SK-N-DZ (cell line): ENCODE measurements at regions not wholly inside any gene's neighbourhood (a gene's known extent, or its start where the extent isn't known, plus 50 kb on each side); places are given as distances from the start of the nearest gene placed in this dataset.
"Not testable (repeated sequence)": the region's sequence is repeated elsewhere in the genome, so short reads cannot be mapped to it uniquely, and the experiment has no call there.

Experiments
- DNase-seq: peaks from one replicate; pipeline ENCODE4 v3.0.0-alpha.2; 2015; ENCODE audit warnings: low spot score

DNA sequence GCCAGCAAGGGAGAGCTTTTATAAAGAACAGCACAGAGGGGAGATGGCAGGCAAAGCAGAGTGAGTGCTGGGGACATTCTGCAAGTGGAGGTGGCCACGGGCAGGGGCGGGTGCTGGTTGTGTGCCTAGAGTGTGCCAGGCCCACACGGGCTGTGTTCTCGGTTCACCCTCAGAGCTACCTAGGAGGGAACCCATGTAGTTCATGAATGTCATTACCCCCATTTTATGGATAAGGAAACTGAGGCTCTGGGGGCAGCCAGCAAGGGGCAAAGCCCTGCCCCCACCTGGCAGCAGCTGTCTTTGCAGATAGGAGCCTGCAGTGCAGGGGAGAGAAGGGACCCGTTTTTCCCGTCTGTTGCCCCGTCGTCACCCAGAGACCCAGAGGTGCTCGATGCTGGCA lies 85.2 kb upstream of the NCOR2 start:
- DNase-seq: no peak

DNA sequence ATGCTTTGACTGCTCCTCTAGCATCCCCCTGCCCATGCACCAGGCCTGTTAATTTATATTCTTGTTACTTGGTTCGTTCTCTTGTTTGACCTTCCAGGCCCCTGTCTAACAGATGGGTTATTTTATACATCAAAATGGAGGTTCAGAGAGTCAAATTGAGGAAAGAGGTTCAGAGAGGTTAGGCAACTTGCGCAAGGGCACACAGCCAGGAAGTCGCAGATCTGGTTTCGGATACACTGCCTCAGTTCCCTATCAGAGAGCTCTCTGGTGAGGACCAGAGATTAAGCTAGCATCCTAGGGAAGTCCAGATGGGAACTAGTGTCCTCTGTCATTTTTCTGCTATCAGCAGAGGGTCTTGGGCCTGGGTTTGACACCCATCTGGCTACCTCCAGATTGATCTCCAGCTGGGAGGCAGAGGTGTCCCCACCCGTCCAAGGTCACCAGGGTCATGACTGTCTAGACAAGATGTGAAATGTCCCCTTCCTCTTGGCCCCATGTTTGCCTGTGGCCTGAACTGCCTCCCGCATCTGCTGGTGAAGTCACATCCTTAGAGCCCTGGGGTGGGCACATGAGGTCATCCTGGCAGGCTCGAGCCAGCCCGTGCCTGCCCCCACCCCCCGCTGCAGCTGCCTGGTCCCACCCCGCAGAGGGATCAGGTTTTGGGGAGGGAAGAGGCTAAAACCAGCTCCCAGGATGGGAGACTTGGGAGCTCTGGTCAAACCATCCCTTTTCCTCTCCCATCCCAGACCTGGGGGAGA lies 84.3 kb upstream of the NCOR2 start:
- no peak for DNase-seq

DNA sequence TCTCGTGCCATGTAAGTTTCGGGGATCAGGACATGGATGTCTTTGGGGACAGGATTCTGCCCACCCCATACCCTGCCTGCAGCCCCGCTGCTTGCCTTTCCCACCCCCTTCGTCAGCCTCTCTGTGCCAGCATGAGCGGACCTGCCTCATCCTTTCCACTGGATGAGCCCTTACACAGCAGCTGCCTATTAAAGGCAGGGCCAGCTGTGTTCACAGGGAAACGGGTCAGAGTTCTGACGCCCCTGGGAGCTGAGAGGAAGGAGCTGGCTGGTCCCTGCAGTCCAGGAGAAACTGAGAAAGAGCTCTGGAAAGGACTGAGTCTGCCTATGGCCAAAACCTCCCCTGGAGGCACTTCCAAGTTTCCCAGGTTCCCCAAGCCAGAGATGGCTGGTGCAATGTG lies 83.5 kb upstream of the NCOR2 start:
- DNase-seq: no peak

DNA sequence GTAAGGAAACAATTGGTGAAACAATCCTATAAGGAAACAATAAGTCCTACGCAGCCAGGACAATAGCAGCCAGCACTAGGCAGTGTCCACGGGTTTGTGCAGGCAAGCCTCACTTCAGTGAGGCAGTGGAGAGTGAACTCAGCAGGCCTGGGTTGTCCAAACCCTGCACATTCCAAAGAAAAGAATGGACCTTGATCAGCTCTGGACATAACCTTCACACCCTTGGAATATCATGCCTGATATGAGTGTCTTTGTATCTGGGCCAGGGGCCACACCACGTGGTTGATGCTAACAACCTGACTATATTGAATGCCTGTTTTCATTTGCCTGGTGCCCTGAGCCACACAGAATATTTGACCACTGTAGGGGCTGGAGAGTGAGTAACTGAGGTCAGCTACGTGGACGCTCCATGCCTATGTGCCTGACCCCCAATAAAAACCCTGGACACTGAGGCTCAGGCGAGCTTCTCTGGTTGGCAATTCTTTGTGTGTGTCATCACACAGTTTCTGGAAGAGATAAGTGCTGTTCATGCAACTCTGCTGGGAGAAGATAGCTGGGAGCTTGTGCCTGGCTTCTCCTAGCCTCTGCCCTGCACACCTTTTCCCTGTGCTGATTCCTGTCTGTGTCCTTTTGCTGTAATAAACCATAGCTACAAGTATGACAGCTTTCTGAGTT lies 81.4 kb upstream of the NCOR2 start:
- DNase-seq: no peak

DNA sequence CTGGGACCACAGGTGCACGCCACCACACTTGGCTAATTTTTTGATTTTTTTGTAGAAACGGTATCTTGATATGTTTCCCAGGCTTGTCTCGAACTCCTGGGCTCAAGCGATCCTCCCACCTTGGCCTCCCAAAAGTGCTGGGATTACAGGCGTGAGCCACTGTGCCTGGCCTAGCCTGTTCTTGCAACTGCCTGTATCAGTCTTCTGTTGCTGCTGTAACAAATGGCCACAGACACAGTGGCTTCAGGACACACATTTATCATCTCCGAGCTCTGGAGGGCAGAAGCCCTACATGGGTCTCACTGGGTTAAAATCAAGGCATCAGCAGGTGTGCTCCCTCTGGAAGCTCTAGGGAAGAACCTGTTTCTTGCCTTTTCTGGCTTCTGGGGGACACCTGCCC lies 79.9 kb upstream of the NCOR2 start:
- DNase-seq: no peak

DNA sequence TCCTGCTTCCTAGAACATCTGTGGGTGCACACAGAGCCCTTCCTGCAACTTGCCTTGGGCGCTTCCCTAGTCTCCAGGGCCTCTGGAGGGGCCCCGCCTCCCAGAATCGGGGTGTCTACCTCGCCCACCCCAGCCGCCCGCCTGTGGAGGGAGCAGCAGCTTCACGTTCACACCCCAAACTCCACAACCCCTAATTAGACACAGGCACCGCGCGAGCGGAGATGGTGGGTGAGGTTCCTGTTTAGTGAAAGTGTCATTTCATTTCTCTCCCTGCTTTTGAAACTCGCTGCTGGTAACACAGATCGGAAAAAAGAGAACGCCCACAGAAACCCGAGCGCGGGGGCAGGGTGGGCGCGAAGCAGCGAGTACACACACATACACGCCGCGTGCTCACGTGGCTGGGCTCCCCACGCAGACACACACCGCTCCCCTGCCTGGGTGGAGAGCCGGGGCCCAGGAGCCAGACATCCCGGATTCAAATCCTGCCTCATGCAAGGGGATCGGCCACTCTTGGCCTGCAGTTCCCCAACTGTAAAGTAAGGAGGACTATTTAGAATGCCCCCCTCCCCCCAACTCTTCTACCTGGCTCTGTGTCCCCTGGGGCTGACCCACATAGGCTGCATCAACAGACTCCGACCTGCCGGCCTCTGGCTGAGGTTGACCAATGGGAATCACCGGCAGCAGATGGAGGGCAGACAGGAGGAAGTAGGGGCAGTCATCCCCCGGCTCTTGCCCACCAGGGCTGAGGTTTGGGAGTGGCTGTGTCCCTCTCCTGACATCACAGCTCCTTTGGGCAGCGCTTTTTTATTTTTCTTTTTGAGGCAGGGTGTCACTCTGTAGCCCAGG lies 79.2 kb upstream of the NCOR2 start:
- no peak for DNase-seq

DNA sequence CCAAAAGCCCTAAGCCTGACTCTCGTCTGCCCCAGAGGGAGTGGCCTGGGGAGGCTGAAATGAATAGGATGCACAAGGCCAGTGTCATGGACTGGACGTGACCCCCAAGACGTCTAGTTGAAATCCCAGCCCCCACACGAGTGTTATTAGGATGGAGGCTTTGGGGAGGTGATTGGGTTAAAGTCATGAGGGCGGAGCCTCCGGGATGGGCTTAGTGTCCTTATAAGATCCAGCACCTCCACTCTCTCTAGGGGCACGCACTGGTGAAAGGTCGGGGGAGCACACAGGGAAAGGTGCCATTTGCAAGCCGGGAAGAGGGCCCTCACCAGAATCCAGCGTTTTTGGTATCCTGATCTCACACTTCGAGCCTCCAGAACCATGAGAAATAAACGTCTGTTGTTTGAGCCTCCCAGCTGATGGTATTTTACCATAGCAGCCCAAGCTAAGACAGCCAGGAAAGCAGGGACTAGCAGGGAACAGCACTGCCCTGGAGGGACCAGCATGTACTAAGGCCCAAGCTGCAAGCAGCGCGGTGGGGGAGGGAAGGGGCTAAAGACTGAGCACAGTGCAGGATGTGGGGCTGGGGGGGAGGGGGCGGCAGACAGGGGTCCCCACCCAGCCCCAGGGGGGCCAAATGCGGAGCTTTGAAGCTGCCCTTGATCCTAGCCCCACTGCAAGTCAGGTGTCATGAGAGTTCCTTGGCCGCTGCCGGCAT lies 78.3 kb upstream of the NCOR2 start:
- peak; percentile 52 for DNase-seq

DNA sequence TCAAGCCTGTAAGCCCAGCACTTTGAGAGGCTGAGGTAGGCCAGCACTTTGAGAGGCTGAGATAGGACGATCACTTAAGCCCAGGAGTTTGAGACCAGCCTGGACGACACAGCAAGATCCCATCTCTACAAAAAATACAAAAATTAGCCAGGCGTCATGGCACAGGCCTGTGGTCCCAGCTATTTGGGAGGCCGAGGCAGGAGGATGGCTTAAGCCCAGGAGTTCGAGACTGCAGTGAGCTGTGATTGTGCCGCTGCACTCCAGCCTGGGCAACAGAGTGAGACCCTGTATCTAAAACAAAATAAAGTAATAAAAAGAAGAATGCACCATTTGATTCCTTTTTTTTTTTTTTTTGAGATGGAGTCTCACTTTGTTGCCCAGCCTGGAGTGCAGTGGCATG lies 76.4 kb upstream of the NCOR2 start:
- DNase-seq: not testable (repeated sequence)

DNA sequence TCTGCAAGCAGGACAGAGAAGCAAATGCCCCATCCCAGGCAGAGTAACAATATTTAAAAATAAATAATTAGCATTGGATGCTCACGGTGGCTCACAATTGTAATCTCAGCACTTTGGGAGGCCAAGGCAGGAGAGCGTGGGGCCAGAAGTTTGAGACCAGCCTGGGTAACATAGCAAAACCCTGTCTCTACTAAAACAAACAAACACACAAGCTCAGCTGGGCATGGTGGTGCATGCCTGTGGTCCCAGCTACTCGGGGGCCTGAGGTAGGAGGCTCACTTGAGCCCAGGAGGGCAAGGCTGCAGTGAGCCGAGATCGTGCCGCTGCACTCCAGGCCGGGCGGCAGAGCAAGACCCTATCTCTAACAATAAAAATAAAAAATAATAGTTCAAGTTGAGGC lies 74.7 kb upstream of the NCOR2 start:
- no peak for DNase-seq

DNA sequence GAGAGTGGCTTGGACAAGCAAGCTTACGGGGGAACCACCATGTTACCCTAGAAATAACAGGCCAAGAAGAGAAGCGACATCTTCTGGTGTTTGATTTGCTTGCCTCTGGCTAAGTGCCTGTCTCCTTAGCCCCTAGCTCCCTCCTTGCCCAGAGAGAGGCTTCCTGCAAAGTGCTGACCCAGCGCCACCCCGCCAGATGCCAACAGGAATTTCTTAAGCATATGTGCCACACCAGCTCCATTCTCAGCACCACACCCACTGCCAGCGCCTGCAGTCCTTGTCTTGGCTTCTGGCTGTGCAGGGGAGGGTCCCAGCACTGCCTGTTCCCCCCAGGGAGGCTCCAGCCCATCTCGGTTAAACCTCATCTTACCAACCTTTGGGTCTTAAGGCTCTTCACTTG lies 74.2 kb upstream of the NCOR2 start:
- no peak for DNase-seq

DNA sequence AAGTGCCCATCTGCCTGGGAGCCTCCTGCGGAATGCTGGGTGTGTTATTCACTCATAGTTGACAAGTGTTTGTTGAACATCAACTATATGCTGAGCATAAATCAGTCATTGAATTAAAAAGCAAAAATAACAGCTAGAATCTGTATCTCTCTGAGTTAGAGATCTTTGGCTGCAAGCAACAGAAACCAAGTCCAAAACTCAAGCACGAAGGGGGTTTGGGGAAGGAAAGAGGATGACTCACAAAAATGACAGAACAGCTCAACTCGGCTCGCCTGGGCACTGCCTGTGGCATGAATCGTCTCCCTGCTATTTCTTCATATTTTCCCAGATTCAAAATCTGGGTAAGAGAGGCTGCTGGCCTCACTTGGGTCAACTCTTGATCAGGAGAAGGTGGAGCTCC lies 72.6 kb upstream of the NCOR2 start:
- DNase-seq: no peak

DNA sequence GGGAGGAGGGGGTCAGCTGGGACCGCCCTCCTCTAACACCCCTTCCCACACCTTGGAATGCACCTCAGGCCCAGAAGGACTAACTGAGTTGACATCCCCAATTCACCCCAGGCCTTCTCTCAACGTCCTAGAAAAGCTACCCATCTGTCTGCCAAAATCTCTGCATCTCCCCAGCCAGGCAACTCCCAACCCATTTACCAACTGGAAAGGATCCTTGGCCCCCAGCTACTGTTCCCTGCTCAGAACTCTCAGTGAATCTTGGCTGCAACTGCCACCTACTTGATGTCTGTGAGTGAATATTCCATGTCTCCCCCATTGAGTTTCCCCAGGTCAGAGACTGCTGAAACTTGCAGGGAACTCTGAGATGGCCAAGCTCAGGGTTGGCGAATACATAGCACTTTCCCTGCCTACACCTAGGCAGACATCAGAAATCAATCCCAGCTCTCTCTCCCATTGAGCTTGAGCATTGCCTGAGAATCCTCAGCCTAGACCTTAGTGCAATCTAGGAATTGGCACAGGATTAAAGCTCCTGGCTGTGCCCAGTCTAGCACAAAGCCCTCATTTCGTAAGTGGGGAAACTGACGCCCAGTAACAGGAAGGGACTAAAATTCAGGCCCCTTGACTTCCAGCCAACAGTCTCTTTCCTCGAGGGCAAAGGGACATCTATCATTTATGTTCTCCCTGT lies 71.9 kb upstream of the NCOR2 start:
- no peak for DNase-seq

DNA sequence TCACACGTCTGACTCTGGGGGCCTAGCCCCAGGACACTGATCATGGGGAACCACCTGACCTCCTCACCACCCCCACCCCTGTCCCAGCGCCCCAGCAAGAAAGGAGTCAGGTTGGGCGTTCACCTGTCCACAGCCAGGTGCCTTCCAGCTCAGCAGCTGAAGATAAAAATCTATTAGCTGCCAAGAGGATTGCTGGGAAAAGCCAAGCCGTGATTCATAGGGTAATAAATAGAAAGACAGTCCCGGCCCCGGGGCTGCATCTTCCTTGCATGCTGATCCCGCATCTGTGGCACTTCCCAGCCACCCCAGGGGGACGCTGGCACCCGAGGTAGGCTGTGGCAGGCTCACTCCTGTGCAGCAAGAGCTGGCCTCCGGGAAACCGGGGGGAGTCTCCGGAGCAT lies 70.2 kb upstream of the NCOR2 start:
- DNase-seq: no peak

DNA sequence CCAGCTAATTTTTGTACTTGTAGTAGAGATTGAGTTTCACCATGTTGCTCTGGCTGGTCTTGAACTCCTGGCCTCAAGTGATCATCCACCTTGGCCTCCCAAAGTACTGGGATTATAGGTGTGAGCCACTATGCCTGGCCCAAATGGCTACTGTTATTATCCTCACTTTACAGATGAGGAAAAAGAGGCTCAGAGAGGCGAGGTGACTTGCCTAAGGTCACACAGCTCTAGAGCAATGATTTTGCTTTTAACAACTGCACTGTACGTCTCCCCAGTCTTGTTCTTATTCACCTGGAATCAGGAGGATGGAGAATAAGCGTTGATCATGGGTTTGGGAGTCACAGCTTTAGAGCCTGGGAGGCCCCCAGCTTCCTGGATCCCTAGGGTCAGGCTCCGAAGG lies 69.8 kb upstream of the NCOR2 start:
- no peak for DNase-seq

DNA sequence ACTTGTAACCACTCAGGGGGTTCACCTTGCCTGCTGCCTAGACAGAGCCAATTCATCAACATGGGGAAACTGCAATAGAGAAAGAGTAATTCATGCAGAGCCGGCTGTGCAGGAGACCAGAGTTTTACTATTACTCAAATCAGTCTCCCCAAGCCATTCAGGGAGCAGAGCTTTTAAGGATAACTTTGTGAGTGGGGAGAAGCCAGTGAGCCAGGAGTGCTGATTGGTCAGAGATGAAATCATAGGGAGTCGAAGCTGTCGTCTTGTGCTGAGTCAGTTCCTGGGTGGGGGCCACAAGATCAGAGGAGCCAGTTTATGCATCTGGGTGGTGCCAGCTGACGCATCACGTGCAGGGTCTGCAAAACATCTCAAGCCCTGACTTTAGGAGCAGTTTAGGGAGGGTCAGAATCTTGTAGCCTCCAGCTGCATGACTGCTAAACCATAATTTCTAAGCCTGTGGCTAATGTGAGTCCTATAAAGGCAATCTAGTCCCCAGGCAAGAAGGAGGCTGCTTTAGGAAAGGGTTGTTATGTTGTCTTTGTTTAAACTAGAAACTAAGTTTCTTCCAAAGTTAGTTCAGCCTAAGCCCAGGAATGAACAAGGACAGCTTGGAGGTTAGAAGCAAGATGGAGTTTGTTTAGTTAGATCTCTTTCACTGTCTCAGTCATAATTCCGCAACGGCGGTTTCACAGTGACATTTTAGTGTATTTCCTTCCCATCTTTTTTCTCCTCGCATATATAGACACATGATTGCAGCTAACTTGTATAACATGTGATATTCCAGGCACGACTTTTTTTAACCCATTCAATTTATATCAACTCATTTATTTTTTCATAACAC lies 68.9 kb upstream of the NCOR2 start:
- DNase-seq: peak; percentile 63

DNA sequence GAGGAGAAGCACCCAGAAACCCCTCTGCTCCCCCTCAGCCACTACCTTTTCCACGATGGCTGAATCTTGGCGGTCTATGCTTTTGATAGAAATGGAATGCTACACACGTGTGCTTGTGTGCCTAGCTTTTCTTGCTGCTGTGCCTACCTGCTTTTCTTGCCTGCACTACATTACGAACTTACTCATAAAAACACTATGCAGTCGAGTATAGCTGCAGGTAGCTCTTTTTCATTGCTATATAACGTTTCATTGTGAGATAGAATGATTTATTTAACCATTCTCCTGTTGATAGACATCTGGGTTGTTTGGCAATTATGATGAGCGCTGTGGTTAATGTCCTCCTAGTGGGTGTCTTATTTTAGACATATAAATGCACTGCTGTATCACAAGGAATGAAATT lies 67.9 kb upstream of the NCOR2 start:
- DNase-seq: no peak

DNA sequence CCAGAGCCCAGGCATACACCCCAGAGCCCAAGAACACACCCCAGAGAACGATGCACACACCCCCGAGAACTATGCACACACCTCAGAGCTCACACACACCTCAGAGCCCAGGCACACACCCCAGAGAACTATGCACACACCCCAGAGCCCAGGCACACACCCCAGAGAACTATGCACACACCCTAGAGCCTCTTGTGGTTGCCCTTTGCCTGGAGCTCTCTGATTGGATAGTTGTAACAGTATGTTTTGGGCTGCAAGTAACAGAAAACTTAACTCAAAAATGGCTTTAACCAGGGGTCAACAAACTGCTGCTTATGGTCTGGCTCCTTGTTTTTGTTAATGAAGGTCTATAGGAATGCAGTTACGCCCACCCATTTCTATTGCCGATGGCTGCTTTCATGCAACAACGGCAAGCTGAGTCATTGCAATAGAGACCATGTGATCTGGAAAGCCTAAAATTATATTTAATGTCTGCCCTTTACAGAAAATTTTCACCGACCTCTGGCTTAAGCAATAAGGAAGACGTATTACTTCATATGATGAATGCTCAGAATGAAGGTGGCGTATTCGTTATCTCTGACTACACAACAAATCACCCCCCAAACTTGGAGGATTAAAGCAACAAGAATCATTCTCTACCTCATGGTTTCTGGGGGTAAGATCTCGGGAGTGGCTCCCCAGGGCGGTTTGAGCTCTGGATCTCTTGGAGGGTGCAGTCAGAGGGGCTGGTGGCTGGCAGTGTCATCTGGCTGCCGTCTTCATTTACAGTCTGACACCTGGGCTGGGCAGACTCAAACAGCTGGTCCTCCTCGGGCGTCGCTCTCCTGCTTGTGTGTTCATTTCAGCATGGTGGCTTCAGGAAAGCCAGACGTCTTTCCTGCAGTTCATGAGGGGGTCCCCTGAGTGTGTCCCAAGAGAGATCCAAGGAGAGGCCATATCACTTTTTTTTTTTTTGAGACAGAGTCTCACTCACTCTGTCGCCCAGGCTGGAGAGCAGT lies 66.3 kb upstream of the NCOR2 start:
- DNase-seq: peak; percentile 46

DNA sequence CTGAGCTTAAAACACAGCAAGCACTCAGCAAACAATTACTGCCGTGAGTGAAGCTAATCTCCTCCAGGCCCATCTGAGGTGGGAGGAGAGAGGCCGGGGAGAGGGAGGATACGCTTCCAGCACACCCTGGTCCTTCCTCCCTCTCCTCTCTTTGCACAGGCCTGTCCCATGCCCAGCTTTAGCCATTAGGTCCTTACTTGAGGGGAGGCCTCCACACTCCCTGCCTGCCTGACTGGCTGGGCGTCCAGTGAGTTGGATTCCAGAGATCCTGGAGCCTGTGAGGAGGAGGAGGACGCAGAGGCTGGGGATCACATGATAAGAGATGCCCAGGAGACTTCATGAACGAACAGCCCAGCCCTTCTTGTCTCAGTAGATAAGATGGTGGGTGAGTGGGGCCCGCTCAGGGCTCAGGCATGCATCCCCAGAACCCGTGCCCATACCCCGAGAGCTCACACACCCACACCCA lies 65.1 kb upstream of the NCOR2 start:
- peak; percentile 52 for DNase-seq

DNA sequence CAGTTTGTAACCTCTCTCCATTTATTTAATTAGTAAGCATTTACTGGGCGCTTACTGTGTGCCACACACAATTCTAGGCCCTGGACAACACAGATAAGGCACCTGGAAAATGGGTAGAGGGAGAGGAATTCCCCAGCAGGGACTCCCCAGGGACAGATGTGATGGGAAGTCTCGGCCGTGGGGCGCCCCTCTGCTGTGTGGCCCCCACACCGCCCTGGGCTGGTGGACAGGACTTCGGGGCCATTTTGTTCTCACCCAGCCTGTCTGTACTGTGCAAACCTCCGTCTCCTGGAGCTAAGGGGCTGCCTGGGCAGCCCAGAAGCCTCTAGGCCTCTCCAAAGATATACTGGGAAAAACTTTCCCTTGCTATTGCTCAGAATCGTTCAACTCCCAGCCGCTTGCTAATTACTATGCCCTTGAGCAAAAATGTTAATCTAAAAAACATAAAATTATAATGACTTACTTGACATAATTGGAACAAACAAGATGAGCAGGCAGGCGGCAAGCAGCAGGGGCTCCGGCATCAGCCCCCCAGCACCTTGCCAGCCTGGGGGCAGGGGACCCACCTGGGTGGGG lies 64.4 kb upstream of the NCOR2 start:
- no peak for DNase-seq
